HL-60 (cell line): ENCODE measurements at regions not wholly inside any gene's neighbourhood (a gene's known extent, or its start where the extent isn't known, plus 50 kb on each side); places are given as distances from the start of the nearest gene placed in this dataset.
A peak's percentile ranks its signal among the peaks of the same experiment; 100 is the strongest.

Source experiments
- DNase-seq, 2 experiments: peaks; one replicate each; pipeline ENCODE4 v3.0.0-alpha.2; 2010 to 2020; ENCODE audit warnings: low read depth in 1 of 2, low spot score in 1 of 2
- H3K27ac ChIP-seq: fragments of 250-450 bp; sonication (Bioruptor Pico); replicated peaks from 2 replicates; pipeline ENCODE4 v1.5.1; 2020; ENCODE audit warnings: mild to moderate bottlenecking, moderate library complexity
- H3K27me3 ChIP-seq: fragments of 250-450 bp; sonication (Bioruptor Pico); 2 replicates; pipeline ENCODE4 v1.5.1; 2021; ENCODE audit warnings: mild to moderate bottlenecking, moderate library complexity; ENCODE audit not compliant: insufficient read depth, poor library complexity, severe bottlenecking
- H3K4me3 ChIP-seq: replicated peaks from 2 replicates; pipeline ENCODE4 v1.5.1; 2011; ENCODE audit warnings: mild to moderate bottlenecking, control low read depth, low read length; ENCODE audit not compliant: insufficient read depth
- GABPA ChIP-seq: IDR thresholded peaks from 2 replicates; pipeline ENCODE4 v1.6.1; 2012; ENCODE audit warnings: low read depth
- POLR2AphosphoS5 ChIP-seq: IDR thresholded peaks from 2 replicates; pipeline ENCODE4 v1.6.1; 2012; ENCODE audit warnings: low read depth
- SPI1 ChIP-seq: IDR thresholded peaks from 2 replicates; pipeline ENCODE4 v1.6.1; 2012; ENCODE audit warnings: low read depth, mild to moderate bottlenecking, borderline replicate concordance
- TF ChIP-seq, protein P1 (sequence below): IDR thresholded peaks from one replicate; pipeline ENCODE4 v1.5.1; 2011; ENCODE audit warnings: low read length, control low read depth, inconsistent platforms; ENCODE audit not compliant: insufficient read depth
- TF ChIP-seq, protein P2 (sequence below): IDR thresholded peaks from 2 replicates; pipeline ENCODE4 v1.6.1; 2012; ENCODE audit warnings: low read depth; ENCODE audit not compliant: insufficient replicate concordance

DNA sequence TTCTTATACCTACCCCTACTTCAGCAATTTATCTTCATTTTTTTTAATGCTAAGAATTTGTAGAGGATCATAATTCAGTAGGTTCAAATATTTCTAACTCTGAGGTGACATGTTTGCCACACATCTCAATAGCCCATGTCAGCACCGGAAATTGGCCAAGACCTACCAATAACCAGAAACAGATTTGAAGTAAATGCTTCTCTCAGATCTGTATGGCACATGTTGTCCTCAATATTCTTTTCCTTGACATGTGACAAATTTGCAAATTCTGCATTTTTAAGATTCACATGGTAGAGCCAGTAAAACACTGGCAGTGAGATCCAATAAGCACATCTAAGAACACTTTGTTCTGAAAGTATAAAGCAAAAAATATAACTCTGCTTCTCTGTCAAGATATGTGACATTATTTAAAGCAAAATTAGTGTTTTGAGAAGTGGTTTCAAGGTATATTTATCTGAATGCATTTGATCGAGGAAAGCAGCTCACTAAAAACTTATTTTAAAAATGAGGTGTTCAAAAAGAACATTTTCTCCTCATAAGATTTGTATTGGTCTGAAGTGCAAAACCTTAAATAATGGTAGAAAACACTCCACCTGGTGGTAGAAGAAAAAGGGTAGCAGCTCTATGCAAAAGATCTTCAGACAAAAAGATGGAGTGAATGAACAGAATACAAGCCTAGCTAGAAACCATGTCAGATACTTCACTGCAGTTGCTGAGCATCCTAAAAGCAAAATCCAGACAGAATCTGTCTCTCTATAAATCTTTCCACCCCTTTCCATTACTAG lies 513.8 kb upstream of the FAM241A start:
- no peak overlapping the region for H3K4me3 ChIP-seq
- no peak for DNase-seq

DNA sequence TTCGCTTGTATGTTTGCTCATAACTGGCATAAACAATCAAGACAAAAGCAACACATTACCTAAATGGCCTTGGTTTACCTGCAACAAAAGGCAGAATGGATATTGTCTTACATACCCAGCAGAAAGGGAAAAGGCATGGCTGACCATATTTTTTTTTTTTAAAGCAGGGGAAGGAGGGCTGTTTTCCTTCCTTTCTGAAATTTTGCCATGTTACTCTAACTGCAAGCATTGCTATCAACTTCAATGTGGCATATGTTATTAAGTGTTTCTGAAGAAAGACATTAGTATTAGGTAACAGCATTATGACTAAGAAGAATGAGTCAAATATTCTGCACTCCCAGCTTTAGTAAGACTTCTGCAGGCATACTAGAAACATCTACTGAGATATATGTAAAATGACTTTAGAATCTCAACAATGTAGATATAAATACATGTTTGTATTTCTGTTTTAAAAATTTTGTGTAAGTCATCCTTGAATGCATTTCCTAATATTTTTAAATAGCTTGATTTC lies 512.6 kb upstream of the FAM241A start:
- no peak overlapping the region for H3K27ac ChIP-seq
- H3K4me3 ChIP-seq: no peak overlapping the region
- H3K27me3 ChIP-seq: no peaks in the 10 kb centered on the region
- no peak for DNase-seq
- TF ChIP-seq, protein P1, sequence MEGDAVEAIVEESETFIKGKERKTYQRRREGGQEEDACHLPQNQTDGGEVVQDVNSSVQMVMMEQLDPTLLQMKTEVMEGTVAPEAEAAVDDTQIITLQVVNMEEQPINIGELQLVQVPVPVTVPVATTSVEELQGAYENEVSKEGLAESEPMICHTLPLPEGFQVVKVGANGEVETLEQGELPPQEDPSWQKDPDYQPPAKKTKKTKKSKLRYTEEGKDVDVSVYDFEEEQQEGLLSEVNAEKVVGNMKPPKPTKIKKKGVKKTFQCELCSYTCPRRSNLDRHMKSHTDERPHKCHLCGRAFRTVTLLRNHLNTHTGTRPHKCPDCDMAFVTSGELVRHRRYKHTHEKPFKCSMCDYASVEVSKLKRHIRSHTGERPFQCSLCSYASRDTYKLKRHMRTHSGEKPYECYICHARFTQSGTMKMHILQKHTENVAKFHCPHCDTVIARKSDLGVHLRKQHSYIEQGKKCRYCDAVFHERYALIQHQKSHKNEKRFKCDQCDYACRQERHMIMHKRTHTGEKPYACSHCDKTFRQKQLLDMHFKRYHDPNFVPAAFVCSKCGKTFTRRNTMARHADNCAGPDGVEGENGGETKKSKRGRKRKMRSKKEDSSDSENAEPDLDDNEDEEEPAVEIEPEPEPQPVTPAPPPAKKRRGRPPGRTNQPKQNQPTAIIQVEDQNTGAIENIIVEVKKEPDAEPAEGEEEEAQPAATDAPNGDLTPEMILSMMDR: no peak
- no peak for TF ChIP-seq GABPA
- no peak for TF ChIP-seq SPI1
- no peak for TF ChIP-seq POLR2AphosphoS5
- TF ChIP-seq, protein P2, sequence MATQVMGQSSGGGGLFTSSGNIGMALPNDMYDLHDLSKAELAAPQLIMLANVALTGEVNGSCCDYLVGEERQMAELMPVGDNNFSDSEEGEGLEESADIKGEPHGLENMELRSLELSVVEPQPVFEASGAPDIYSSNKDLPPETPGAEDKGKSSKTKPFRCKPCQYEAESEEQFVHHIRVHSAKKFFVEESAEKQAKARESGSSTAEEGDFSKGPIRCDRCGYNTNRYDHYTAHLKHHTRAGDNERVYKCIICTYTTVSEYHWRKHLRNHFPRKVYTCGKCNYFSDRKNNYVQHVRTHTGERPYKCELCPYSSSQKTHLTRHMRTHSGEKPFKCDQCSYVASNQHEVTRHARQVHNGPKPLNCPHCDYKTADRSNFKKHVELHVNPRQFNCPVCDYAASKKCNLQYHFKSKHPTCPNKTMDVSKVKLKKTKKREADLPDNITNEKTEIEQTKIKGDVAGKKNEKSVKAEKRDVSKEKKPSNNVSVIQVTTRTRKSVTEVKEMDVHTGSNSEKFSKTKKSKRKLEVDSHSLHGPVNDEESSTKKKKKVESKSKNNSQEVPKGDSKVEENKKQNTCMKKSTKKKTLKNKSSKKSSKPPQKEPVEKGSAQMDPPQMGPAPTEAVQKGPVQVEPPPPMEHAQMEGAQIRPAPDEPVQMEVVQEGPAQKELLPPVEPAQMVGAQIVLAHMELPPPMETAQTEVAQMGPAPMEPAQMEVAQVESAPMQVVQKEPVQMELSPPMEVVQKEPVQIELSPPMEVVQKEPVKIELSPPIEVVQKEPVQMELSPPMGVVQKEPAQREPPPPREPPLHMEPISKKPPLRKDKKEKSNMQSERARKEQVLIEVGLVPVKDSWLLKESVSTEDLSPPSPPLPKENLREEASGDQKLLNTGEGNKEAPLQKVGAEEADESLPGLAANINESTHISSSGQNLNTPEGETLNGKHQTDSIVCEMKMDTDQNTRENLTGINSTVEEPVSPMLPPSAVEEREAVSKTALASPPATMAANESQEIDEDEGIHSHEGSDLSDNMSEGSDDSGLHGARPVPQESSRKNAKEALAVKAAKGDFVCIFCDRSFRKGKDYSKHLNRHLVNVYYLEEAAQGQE: no peak

More for the DNA sequence above, 513.8 kb upstream of the FAM241A start:
- TF ChIP-seq, protein P1: peak; percentile 6
- no peak for TF ChIP-seq POLR2AphosphoS5
- Histone ChIP-seq H3K27ac (no peak overlapping the region), H3K27me3 (no peaks in the 10 kb centered on the region)

DNA sequence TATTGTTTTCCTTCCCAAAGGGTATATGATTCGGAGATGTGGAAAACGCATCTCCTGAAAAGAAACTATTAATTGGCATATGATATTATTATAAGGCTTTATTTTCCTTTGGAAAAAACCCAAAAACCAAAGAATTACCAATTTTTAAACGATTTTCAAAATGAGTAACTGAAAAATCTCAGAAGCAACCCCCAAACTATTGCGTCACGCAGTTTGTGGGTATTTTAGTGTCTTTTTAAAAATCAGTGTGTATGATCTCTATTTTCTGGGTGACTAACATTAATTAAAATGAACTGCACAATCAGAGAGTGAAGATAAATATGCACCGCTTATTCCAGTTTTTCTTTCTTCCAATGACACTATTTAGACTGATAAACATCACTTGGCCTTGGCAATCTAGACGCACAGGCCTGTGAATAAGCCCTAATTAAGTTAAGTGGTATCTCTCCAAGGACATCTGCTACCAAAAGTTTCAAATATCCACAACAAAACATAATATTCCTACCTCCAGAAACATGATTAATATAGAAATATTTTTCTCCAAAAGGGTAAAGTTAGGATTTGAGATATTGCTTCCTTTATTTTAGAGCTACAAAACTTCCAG lies 511.5 kb upstream of the FAM241A start:
- Histone ChIP-seq H3K27ac (no peak overlapping the region), H3K27me3 (no peaks in the 10 kb centered on the region), H3K4me3 (no peak overlapping the region)
- TF ChIP-seq, protein P2: no peak
- TF ChIP-seq, protein P1: no peak
- DNase-seq: no peak
